ENCODE measurements at regions not wholly inside any gene's neighbourhood (a gene's known extent, or its start where the extent isn't known, plus 50 kb on each side); places are given as distances from the start of the nearest gene placed in this dataset.

GRCh38 chr4:64588507-64588906 lies 179.3 kb upstream of the TECRL start:
- no peak for ATAC-seq (ENCODE audit: insufficient read depth, low FRiP score)
- Histone ChIP-seq H3K27me3 (ENCODE audit: control insufficient read depth in 3 of 3, insufficient read depth in 3 of 3, low read length in 2 of 3) (no peaks in the 10 kb centered on the region), H3K36me3 (ENCODE audit: control insufficient read depth in 4 of 4, insufficient read depth in 4 of 4, low read length in 4 of 4) (no peaks in the 10 kb centered on the region), H3K4me1 (ENCODE audit: control insufficient read depth in 5 of 5, insufficient read depth in 5 of 5, low read length in 5 of 5) (no peaks in the 10 kb centered on the region), H3K9me3 (ENCODE audit: control insufficient read depth in 4 of 4, insufficient read depth in 3 of 4, low read length in 3 of 4) (peaks cover 0 to 4% (median 0%) of the 10 kb centered on the region in 4 donors), H3K9ac (ENCODE audit: insufficient read depth in 1 of 2, low read length in 2 of 2) (no peak overlapping the region), H3K27ac (ENCODE audit: low read depth in 1 of 2, low read length in 1 of 2) (no peak overlapping the region), H3K4me3 (no peak overlapping the region)
- whole genome bisulfite sequencing, 2 donors, result 91 to 93% methylated on average over 5 of the region's 5 CpGs
- DNase-seq, result no peak
- TF ChIP-seq CTCF (IDR thresholded peaks at IDR 0.05; ENCODE audit: control extremely low read depth, extremely low read depth), result no peak

GRCh38 chr4:64584981-64585557 lies 175.8 kb upstream of the TECRL start:
- 31 to 32% methylated on average over 6 of the region's 6 CpGs for WGBS, 2 donors
- H3K27ac ChIP-seq (ENCODE audit: low read depth in 1 of 2, low read length in 1 of 2), result no peak overlapping the region
- H3K4me3 ChIP-seq, result no peak overlapping the region
- H3K36me3 ChIP-seq (ENCODE audit: control insufficient read depth in 4 of 4, insufficient read depth in 4 of 4, low read length in 4 of 4), result no peaks in the 10 kb centered on the region
- no peak overlapping the region for H3K9ac ChIP-seq (ENCODE audit: insufficient read depth in 1 of 2, low read length in 2 of 2)
- no peaks in the 10 kb centered on the region for H3K27me3 ChIP-seq (ENCODE audit: control insufficient read depth in 3 of 3, insufficient read depth in 3 of 3, low read length in 2 of 3)
- DNase-seq (peak in 2 of 3 donors; percentile 48 to 61), ATAC-seq (ENCODE audit: insufficient read depth, low FRiP score) (no peak)
- H3K9me3 ChIP-seq (ENCODE audit: control insufficient read depth in 4 of 4, insufficient read depth in 3 of 4, low read length in 3 of 4), result no peaks in the 10 kb centered on the region
- TF ChIP-seq CTCF (IDR thresholded peaks at IDR 0.05; ENCODE audit: control extremely low read depth, extremely low read depth), result no peak
- no peaks in the 10 kb centered on the region for H3K4me1 ChIP-seq (ENCODE audit: control insufficient read depth in 5 of 5, insufficient read depth in 5 of 5, low read length in 5 of 5)

- no peak for ATAC-seq (ENCODE audit: insufficient read depth, low FRiP score)
- no peaks in the 10 kb centered on the region for H3K27me3 ChIP-seq (ENCODE audit: control insufficient read depth in 3 of 3, insufficient read depth in 3 of 3, low read length in 2 of 3)
- H3K4me3 ChIP-seq, result no peak overlapping the region
- no peaks in the 10 kb centered on the region for H3K4me1 ChIP-seq (ENCODE audit: control insufficient read depth in 5 of 5, insufficient read depth in 5 of 5, low read length in 5 of 5)
- no peak overlapping the region for H3K9ac ChIP-seq (ENCODE audit: insufficient read depth in 1 of 2, low read length in 2 of 2)
- 68 to 83% methylated on average over 4 of the region's 4 CpGs for WGBS, 2 donors
- H3K27ac ChIP-seq (ENCODE audit: low read depth in 1 of 2, low read length in 1 of 2), result no peak overlapping the region
- DNase-seq, result no peak
- TF ChIP-seq CTCF (IDR thresholded peaks at IDR 0.05; ENCODE audit: control extremely low read depth, extremely low read depth), result no peak
- no peaks in the 10 kb centered on the region for H3K36me3 ChIP-seq (ENCODE audit: control insufficient read depth in 4 of 4, insufficient read depth in 4 of 4, low read length in 4 of 4)
- H3K9me3 ChIP-seq (ENCODE audit: control insufficient read depth in 4 of 4, insufficient read depth in 3 of 4, low read length in 3 of 4), result no peaks in the 10 kb centered on the region
Observed at GRCh38 chr4:64584125-64584524, 174.9 kb upstream of the TECRL start.

- Histone ChIP-seq H3K9ac (ENCODE audit: insufficient read depth in 1 of 2, low read length in 2 of 2) (no peak overlapping the region), H3K27ac (ENCODE audit: low read depth in 1 of 2, low read length in 1 of 2) (no peak overlapping the region), H3K4me3 (no peak overlapping the region), H3K36me3 (ENCODE audit: control insufficient read depth in 4 of 4, insufficient read depth in 4 of 4, low read length in 4 of 4) (no peaks in the 10 kb centered on the region), H3K9me3 (ENCODE audit: control insufficient read depth in 4 of 4, insufficient read depth in 3 of 4, low read length in 3 of 4) (no peaks in the 10 kb centered on the region), H3K27me3 (ENCODE audit: control insufficient read depth in 3 of 3, insufficient read depth in 3 of 3, low read length in 2 of 3) (no peaks in the 10 kb centered on the region), H3K4me1 (ENCODE audit: control insufficient read depth in 5 of 5, insufficient read depth in 5 of 5, low read length in 5 of 5) (no peaks in the 10 kb centered on the region)
- ATAC-seq (ENCODE audit: insufficient read depth, low FRiP score) (no peak), DNase-seq (no peak)
- WGBS, 2 donors, result 59 to 68% methylated on average over 3 of the region's 3 CpGs
- no peak for TF ChIP-seq CTCF (IDR thresholded peaks at IDR 0.05; ENCODE audit: control extremely low read depth, extremely low read depth)
Observed at GRCh38 chr4:64582492-64582891, 173.2 kb upstream of the TECRL start.
